ENCODE measurements at regions not wholly inside any gene's neighbourhood (a gene's known extent, or its start where the extent isn't known, plus 50 kb on each side); places are given as distances from the start of the nearest gene placed in this dataset.

GRCh38 chr10:84047258-84048010 is 91.9 kb upstream of the GHITM start:
- Mint-ChIP-seq H3K27me3 (ENCODE audit: insufficient read depth) (no peaks in the 10 kb centered on the region), H3K27ac (no peak overlapping the region), H3K36me3 (ENCODE audit: low read depth) (no peaks in the 10 kb centered on the region), H3K9me3 (peaks cover 24% of the 10 kb centered on the region), H3K4me3 (no peak overlapping the region), H3K4me1 (ENCODE audit: low read depth) (no peaks in the 10 kb centered on the region)
- DNase-seq: no peak
- no peak for TF ChIP-seq CTCF (IDR thresholded peaks at IDR 0.05)

- Mint-ChIP-seq H3K9me3 (peaks cover 24% of the 10 kb centered on the region), H3K4me3 (no peak overlapping the region), H3K27me3 (ENCODE audit: insufficient read depth) (no peaks in the 10 kb centered on the region), H3K36me3 (ENCODE audit: low read depth) (no peaks in the 10 kb centered on the region), H3K27ac (no peak overlapping the region), H3K4me1 (ENCODE audit: low read depth) (no peaks in the 10 kb centered on the region)
- TF ChIP-seq CTCF (IDR thresholded peaks at IDR 0.05): no peak
- DNase-seq: no peak
These were observed 89.7 kb upstream of the GHITM start for GRCh38 chr10:84049645-84050011.

GRCh38 chr10:84053626-84054025 is 85.7 kb upstream of the GHITM start:
- H3K27me3 Mint-ChIP-seq (ENCODE audit: insufficient read depth): no peaks in the 10 kb centered on the region
- DNase-seq: no peak
- no peaks in the 10 kb centered on the region for H3K4me1 Mint-ChIP-seq (ENCODE audit: low read depth)
- TF ChIP-seq CTCF (IDR thresholded peaks at IDR 0.05): no peak
- no peak overlapping the region for H3K4me3 Mint-ChIP-seq
- no peak overlapping the region for H3K27ac Mint-ChIP-seq
- no peaks in the 10 kb centered on the region for H3K36me3 Mint-ChIP-seq (ENCODE audit: low read depth)
- H3K9me3 Mint-ChIP-seq: peaks cover 10% of the 10 kb centered on the region; the same call in 1 of the 2 replicates

- H3K4me3 Mint-ChIP-seq: no peak overlapping the region
- no peak for TF ChIP-seq CTCF (IDR thresholded peaks at IDR 0.05)
- no peaks in the 10 kb centered on the region for H3K27me3 Mint-ChIP-seq (ENCODE audit: insufficient read depth)
- peaks cover 4% of the 10 kb centered on the region; the same call in 1 of the 2 replicates for H3K9me3 Mint-ChIP-seq
- H3K4me1 Mint-ChIP-seq (ENCODE audit: low read depth): no peaks in the 10 kb centered on the region
- H3K36me3 Mint-ChIP-seq (ENCODE audit: low read depth): no peaks in the 10 kb centered on the region
- no peak for DNase-seq
- no peak overlapping the region for H3K27ac Mint-ChIP-seq
These were observed 84.6 kb upstream of the GHITM start for GRCh38 chr10:84054743-84055142.

- no peaks in the 10 kb centered on the region for H3K4me1 Mint-ChIP-seq (ENCODE audit: low read depth)
- no peak for DNase-seq
- no peak overlapping the region for H3K4me3 Mint-ChIP-seq
- TF ChIP-seq CTCF (IDR thresholded peaks at IDR 0.05): no peak
- H3K27me3 Mint-ChIP-seq (ENCODE audit: insufficient read depth): no peaks in the 10 kb centered on the region; the same call in 1 of the 2 replicates
- no peaks in the 10 kb centered on the region for H3K36me3 Mint-ChIP-seq (ENCODE audit: low read depth)
- peaks cover 8% of the 10 kb centered on the region for H3K9me3 Mint-ChIP-seq
- H3K27ac Mint-ChIP-seq: no peak overlapping the region
These were observed 79.8 kb upstream of the GHITM start for GRCh38 chr10:84059526-84059925.
